Epithelial cell of esophagus (primary cell): ENCODE measurements at regions not wholly inside any gene's neighbourhood (a gene's known extent, or its start where the extent isn't known, plus 50 kb on each side); places are given as distances from the start of the nearest gene placed in this dataset.

Source experiments
- DNase-seq: peaks from one replicate; pipeline ENCODE4 v3.0.0; 2010; ENCODE audit warnings: low read depth
- H3K4me3 ChIP-seq: 2 replicates; pipeline ENCODE4 v1.5.1; 2011; ENCODE audit warnings: mild to moderate bottlenecking, low read length, control low read depth
- CTCF ChIP-seq: IDR thresholded peaks from 2 replicates; pipeline ENCODE4 v1.5.1; 2011; ENCODE audit warnings: low read depth, mild to moderate bottlenecking, low read length, control low read depth, inconsistent platforms; ENCODE audit not compliant: insufficient read depth; ENCODE audit errors: missing control alignments

DNA sequence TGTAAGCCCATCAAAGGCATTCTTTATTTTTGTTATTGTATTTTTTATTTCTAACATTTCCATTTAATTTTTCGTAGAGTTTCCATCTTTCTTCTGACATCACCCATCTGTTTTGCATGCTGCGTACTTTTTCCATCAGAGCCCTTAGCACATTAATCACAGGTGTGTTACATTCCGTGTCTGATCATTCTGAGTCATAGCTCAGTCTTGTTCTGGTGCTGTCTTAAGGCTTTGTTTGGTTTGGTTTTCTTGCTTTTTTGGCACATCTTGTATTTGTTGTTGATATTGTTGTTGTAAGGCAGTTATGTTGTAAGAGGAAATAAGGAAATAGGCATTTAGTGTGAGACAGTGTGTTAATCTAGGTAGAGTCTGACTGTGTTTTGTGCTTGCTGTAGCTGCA lies 214.6 kb upstream of the CDH4 start:
- DNase-seq, result peak; percentile 44
- no peak for TF ChIP-seq CTCF

DNA sequence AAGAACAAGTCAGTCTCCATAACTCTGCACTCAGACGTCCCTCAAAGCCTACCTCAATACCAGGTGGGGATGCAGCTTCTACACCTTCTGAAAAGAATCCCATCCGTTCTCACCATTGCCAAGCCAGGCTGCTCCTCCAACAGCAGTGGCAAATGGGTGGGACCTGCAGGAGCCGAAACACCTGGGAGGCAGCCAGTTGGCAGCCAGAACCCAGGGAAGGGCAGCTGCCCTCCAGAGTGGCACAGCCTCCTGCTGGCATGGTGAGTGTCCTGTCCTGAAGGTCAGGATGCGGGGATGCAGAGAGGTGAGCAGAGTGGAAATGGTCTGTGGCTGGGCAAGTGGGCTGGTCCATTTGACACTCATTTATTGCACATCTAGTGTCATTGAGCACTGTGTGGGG lies 210.6 kb upstream of the CDH4 start:
- TF ChIP-seq CTCF, result no peak
- H3K4me3 ChIP-seq, result no peak overlapping the region
- no peak for DNase-seq

More for the DNA sequence above, 214.6 kb upstream of the CDH4 start:
- H3K4me3 ChIP-seq, result no peak overlapping the region

DNA sequence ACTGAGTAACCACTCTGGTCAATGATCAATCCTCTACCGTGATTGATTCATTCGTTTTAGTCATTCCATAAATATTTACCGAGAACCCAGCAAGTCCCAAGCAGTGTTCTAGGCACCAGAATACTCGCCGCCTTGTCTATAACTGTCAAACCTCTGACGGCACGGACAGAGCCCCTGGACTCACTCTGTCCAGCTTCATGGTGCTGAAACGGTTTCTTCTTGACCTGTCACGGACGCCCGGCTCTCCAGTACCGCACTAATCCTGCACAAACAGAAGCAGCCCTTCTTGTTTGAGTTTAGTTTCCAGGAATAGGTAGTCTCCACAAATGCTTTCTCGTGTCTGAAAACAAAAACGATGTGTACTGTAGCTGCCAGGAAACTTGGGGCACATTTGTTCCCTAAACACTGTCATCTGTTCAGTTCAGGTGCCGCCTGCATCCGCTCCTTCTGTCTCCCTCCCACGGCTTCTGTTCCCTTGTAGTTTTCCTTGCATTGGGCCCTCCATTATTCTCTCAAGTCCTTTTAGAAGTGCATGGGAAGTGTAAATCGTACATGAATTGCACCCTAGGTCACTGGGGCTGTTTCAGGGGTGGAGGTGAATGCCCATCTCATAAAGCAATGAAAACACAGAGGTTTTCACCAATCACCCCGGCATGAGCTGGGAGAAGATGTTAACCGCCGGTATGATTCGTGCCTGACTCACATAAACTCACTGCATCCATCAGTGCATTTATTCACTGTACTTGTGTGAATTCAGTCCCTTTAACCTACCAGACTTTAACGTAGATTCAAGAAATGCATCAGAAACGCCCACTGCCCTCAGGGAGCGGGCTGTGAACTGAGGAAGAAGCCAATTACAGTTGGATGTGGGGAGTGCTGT lies 209.3 kb upstream of the CDH4 start:
- DNase-seq, result no peak
- H3K4me3 ChIP-seq, result no peak overlapping the region
- no peak for TF ChIP-seq CTCF

- TF ChIP-seq CTCF, result no peak
- no peak for DNase-seq
- no peak overlapping the region for H3K4me3 ChIP-seq
Observed at GRCh38 chr20:61043681-61044080, 208.4 kb upstream of the CDH4 start.

DNA sequence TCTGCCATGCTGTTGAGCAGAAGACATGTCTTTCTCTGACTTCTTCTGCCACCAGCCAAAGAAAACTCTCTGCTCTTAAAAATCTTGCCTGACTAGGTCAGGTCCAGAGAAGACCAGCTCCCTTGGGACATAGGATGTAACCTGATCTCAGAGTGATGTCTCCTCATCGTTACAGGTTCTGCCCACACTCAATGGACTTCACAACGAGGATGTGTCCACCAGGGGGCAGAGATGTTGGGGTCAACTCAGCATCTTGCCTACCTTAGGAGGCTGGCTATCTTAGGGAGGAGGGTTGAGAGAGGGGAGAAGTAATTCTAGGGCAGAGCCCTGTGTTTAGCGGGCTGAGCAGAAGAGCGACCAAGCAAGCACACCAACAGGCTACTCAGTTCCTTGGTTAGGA lies 207.6 kb upstream of the CDH4 start:
- no peak for DNase-seq
- TF ChIP-seq CTCF, result no peak
- no peak overlapping the region for H3K4me3 ChIP-seq

GRCh38 chr20:61045091-61045490 lies 207.0 kb upstream of the CDH4 start:
- H3K4me3 ChIP-seq, result no peak overlapping the region
- DNase-seq, result no peak

More at GRCh38 chr20:61045091-61045490, 207.0 kb upstream of the CDH4 start:
- no peak for TF ChIP-seq CTCF
